HUES64 (cell line): ENCODE measurements at regions not wholly inside any gene's neighbourhood (a gene's known extent, or its start where the extent isn't known, plus 50 kb on each side); places are given as distances from the start of the nearest gene placed in this dataset.

Experiments used
- H3K27ac ChIP-seq: 2 replicates; pipeline ENCODE4 v1.7.0; 2013; ENCODE audit warnings: low read depth, low read length, inconsistent platforms
- H3K27me3 ChIP-seq: 2 replicates; pipeline ENCODE4 v1.6.1; 2013; ENCODE audit warnings: mild to moderate bottlenecking, low read length; ENCODE audit not compliant: insufficient read depth
- H3K36me3 ChIP-seq: 2 replicates; pipeline ENCODE4 v1.6.1; 2013; ENCODE audit warnings: mild to moderate bottlenecking, low read length; ENCODE audit not compliant: insufficient read depth
- H3K4me1 ChIP-seq: 2 replicates; pipeline ENCODE4 v1.6.1; 2013; ENCODE audit warnings: mild to moderate bottlenecking, low read length, moderate library complexity; ENCODE audit not compliant: insufficient read depth
- H3K4me3 ChIP-seq: 2 replicates; pipeline ENCODE4 v1.5.1; 2013; ENCODE audit warnings: mild to moderate bottlenecking, low read length, moderate library complexity
- H3K9ac ChIP-seq: 2 replicates; pipeline ENCODE4 v1.6.1; 2013; ENCODE audit warnings: mild to moderate bottlenecking, low read depth, low read length
- H3K9me3 ChIP-seq: 2 replicates; pipeline ENCODE4 v1.6.1; 2013; ENCODE audit warnings: low read depth, low read length; ENCODE audit not compliant: insufficient read depth
- WGBS: fragments of 150-250, 120-280 bp; methylation state at CpG from one replicate; pipeline ENCODE4 v1.1.7; 2013; ENCODE audit warnings: missing lambda C conversion rate; 5-methylcytosine and 5-hydroxymethylcytosine counted together

GRCh38 chr6:146949425-146949824, 254.8 kb upstream of the STXBP5 start:
- no peak overlapping the region for H3K9ac ChIP-seq
- H3K9me3 ChIP-seq = no peaks in the 10 kb centered on the region
- no peaks in the 10 kb centered on the region for H3K4me1 ChIP-seq
- no peaks in the 10 kb centered on the region for H3K27me3 ChIP-seq
- no peaks in the 10 kb centered on the region for H3K36me3 ChIP-seq
- whole genome bisulfite sequencing = 93% methylated on average over 1 of the region's 1 CpG
- H3K27ac ChIP-seq = no peak overlapping the region
- no peak overlapping the region for H3K4me3 ChIP-seq

GRCh38 chr6:146950351-146950835, 253.8 kb upstream of the STXBP5 start:
- no peak overlapping the region for H3K4me3 ChIP-seq
- no peaks in the 10 kb centered on the region for H3K4me1 ChIP-seq
- H3K36me3 ChIP-seq = no peaks in the 10 kb centered on the region
- no peak overlapping the region for H3K9ac ChIP-seq
- no peaks in the 10 kb centered on the region for H3K9me3 ChIP-seq
- WGBS = 91% methylated on average over 7 of the region's 7 CpGs
- H3K27me3 ChIP-seq = no peaks in the 10 kb centered on the region
- no peak overlapping the region for H3K27ac ChIP-seq

- H3K27me3 ChIP-seq = no peaks in the 10 kb centered on the region
Measured at GRCh38 chr6:146955570-146955969, 248.6 kb upstream of the STXBP5 start.

GRCh38 chr6:146957181-146958093, 246.8 kb upstream of the STXBP5 start:
- no peak overlapping the region for H3K4me3 ChIP-seq
- no peaks in the 10 kb centered on the region for H3K36me3 ChIP-seq
- H3K9me3 ChIP-seq = no peaks in the 10 kb centered on the region
- H3K27me3 ChIP-seq = no peaks in the 10 kb centered on the region
- WGBS = 85% methylated on average over 4 of the region's 5 CpGs
- no peaks in the 10 kb centered on the region for H3K4me1 ChIP-seq
- no peak overlapping the region for H3K27ac ChIP-seq
- H3K9ac ChIP-seq = no peak overlapping the region

More at GRCh38 chr6:146955570-146955969, 248.6 kb upstream of the STXBP5 start:
- Histone ChIP-seq H3K27ac (no peak overlapping the region), H3K4me1 (no peaks in the 10 kb centered on the region), H3K4me3 (no peak overlapping the region), H3K9ac (no peak overlapping the region), H3K36me3 (no peaks in the 10 kb centered on the region), H3K9me3 (no peaks in the 10 kb centered on the region)

- H3K27me3 ChIP-seq = no peaks in the 10 kb centered on the region
- no peak overlapping the region for H3K9ac ChIP-seq
- H3K4me3 ChIP-seq = no peak overlapping the region
- no peaks in the 10 kb centered on the region for H3K4me1 ChIP-seq
- 100% methylated on average over 1 of the region's 1 CpG for WGBS
- H3K27ac ChIP-seq = no peak overlapping the region
- H3K36me3 ChIP-seq = no peaks in the 10 kb centered on the region
- peaks cover 27% of the 10 kb centered on the region for H3K9me3 ChIP-seq
Measured at GRCh38 chr6:146961831-146962230, 242.4 kb upstream of the STXBP5 start.

- H3K9ac ChIP-seq = no peak overlapping the region
- peaks cover 27% of the 10 kb centered on the region for H3K9me3 ChIP-seq
- H3K4me3 ChIP-seq = no peak overlapping the region
- H3K27me3 ChIP-seq = no peaks in the 10 kb centered on the region
- WGBS = over 99% methylated on average over 2 of the region's 2 CpGs
- no peaks in the 10 kb centered on the region for H3K36me3 ChIP-seq
- no peaks in the 10 kb centered on the region for H3K4me1 ChIP-seq
- H3K27ac ChIP-seq = no peak overlapping the region
Measured at GRCh38 chr6:146962329-146962728, 241.9 kb upstream of the STXBP5 start.

GRCh38 chr6:146965110-146965689, 239.0 kb upstream of the STXBP5 start:
- Histone ChIP-seq H3K27me3 (no peaks in the 10 kb centered on the region), H3K9ac (no peak overlapping the region), H3K36me3 (no peaks in the 10 kb centered on the region), H3K9me3 (peaks cover 27% of the 10 kb centered on the region), H3K4me1 (no peaks in the 10 kb centered on the region), H3K27ac (no peak overlapping the region), H3K4me3 (no peak overlapping the region)
- WGBS = 93% methylated on average over 1 of the region's 1 CpG

GRCh38 chr6:146968041-146968760, 236.0 kb upstream of the STXBP5 start:
- H3K9ac ChIP-seq = no peak overlapping the region
- no peaks in the 10 kb centered on the region for H3K27me3 ChIP-seq
- H3K36me3 ChIP-seq = no peaks in the 10 kb centered on the region
- WGBS = 68% methylated on average over 4 of the region's 4 CpGs
- H3K27ac ChIP-seq = no peak overlapping the region
- H3K9me3 ChIP-seq = peaks cover 27% of the 10 kb centered on the region
- H3K4me1 ChIP-seq = no peaks in the 10 kb centered on the region
- no peak overlapping the region for H3K4me3 ChIP-seq

GRCh38 chr6:146972546-146972945, 231.7 kb upstream of the STXBP5 start:
- Histone ChIP-seq H3K36me3 (no peaks in the 10 kb centered on the region), H3K9ac (no peak overlapping the region), H3K4me1 (no peaks in the 10 kb centered on the region), H3K9me3 (no peaks in the 10 kb centered on the region), H3K27ac (no peak overlapping the region), H3K27me3 (no peaks in the 10 kb centered on the region), H3K4me3 (no peak overlapping the region)
- WGBS = 92% methylated on average over 4 of the region's 6 CpGs

GRCh38 chr6:146974351-146974750, 229.9 kb upstream of the STXBP5 start:
- WGBS = 97% methylated on average over 3 of the region's 3 CpGs
- H3K4me3 ChIP-seq = no peak overlapping the region
- no peak overlapping the region for H3K27ac ChIP-seq
- no peaks in the 10 kb centered on the region for H3K9me3 ChIP-seq
- no peak overlapping the region for H3K9ac ChIP-seq
- no peaks in the 10 kb centered on the region for H3K36me3 ChIP-seq
- no peaks in the 10 kb centered on the region for H3K27me3 ChIP-seq
- H3K4me1 ChIP-seq = no peaks in the 10 kb centered on the region

GRCh38 chr6:146975093-146975492, 229.1 kb upstream of the STXBP5 start:
- Histone ChIP-seq H3K9me3 (no peaks in the 10 kb centered on the region), H3K27me3 (no peaks in the 10 kb centered on the region), H3K27ac (no peak overlapping the region), H3K9ac (no peak overlapping the region), H3K4me3 (no peak overlapping the region), H3K4me1 (no peaks in the 10 kb centered on the region), H3K36me3 (no peaks in the 10 kb centered on the region)
- WGBS = 84% methylated on average over 3 of the region's 3 CpGs
